ENCODE measurements at regions not wholly inside any gene's neighbourhood (a gene's known extent, or its start where the extent isn't known, plus 50 kb on each side); places are given as distances from the start of the nearest gene placed in this dataset.
"Not testable (repeated sequence)": the region's sequence is repeated elsewhere in the genome, so short reads cannot be mapped to it uniquely, and the experiment has no call there.

DNA sequence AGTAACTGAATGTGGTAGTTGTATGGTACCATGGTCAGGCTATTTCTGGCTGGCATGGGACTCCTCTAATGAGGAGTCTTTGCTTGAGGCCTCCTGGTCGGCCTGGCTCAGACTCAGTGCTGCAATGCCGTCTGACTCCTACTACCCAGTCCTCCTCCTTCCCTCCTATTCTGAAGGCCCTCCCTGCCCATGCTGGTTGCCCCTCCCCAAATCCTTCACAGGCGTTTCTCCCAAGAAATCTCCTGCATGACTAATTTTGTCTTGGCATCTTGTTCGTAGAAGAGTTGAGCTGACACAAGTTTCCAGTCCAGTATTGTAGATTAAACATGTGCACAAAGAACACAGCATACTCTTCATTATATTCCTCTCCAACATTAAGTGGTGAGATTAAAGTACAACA, 115.5 kb downstream of the NFKBIZ start:
- POLR2A ChIA-PET, result no interaction called here
- TF ChIP-seq, protein P1, sequence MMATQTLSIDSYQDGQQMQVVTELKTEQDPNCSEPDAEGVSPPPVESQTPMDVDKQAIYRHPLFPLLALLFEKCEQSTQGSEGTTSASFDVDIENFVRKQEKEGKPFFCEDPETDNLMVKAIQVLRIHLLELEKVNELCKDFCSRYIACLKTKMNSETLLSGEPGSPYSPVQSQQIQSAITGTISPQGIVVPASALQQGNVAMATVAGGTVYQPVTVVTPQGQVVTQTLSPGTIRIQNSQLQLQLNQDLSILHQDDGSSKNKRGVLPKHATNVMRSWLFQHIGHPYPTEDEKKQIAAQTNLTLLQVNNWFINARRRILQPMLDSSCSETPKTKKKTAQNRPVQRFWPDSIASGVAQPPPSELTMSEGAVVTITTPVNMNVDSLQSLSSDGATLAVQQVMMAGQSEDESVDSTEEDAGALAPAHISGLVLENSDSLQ (IDR thresholded peaks at IDR 0.05), result no peak
- TF ChIP-seq LEF1 (IDR thresholded peaks at IDR 0.05; ENCODE audit: borderline replicate concordance), result no peak
- DNase-seq (ENCODE audit: extremely low spot score), result no peak
- CTCF ChIA-PET, result no interaction called here

DNA sequence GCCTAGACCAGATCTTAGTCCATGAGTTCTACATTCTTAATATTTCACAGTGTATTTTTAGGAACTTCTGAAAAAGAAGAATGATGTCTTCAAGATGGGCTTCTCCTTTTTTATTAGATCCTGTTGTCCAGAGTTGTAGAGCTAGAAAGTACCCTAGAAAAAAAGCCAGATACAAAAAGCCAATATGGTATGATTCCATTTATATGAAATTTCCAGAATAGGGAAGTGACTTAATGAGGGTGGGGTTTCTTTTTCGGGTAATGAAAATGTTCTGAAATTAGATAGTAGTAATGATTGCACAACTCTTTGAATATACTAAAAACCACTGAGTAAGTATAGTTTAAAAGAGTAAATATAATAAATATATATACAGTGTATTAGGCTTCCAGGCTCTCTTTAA, 116.9 kb downstream of the NFKBIZ start:
- POLR2A ChIA-PET, result no interaction called here
- TF ChIP-seq FOXK2 (IDR thresholded peaks at IDR 0.05) (no peak), BHLHE40 (IDR thresholded peaks at IDR 0.05; ENCODE audit: borderline replicate concordance) (no peak), L3MBTL2 (conservative IDR thresholded peaks at IDR 0.05) (no peak), HDGF (IDR thresholded peaks at IDR 0.05; ENCODE audit: borderline replicate concordance) (no peak), CTBP1 (IDR thresholded peaks at IDR 0.05; ENCODE audit: borderline replicate concordance) (no peak), ARNT (IDR thresholded peaks at IDR 0.05) (no peak), FOXA1 (IDR thresholded peaks at IDR 0.05) (no peak), TARDBP (IDR thresholded peaks at IDR 0.05) (no peak), ZNF384 (IDR thresholded peaks at IDR 0.05) (no peak), SP1 (IDR thresholded peaks at IDR 0.05) (no peak), NFRKB (IDR thresholded peaks at IDR 0.05) (no peak), ELF4 (IDR thresholded peaks at IDR 0.05) (no peak), SUZ12 (IDR thresholded peaks at IDR 0.05) (no peak)
- TF ChIP-seq, protein P1 (IDR thresholded peaks at IDR 0.05), result no peak
- no peak for DNase-seq (ENCODE audit: extremely low spot score)
- CTCF ChIA-PET, result no interaction called here

- ChIA-PET CTCF (interaction anchor here (0.7 to 1.5 kb wide), 2 partner anchors 10 to 25 kb away, joined by 3 to 4 read pairs; no protein-coding TSS in a partner anchor), POLR2A (interaction anchor here (0.8 to 1.6 kb wide), 3 partner anchors 33 to 246 kb away, joined by 3 to 5 read pairs (median 3); partner anchors contain the start of genes CEP97 and NFKBIZ)
- no peak for DNase-seq (ENCODE audit: extremely low spot score)
- TF ChIP-seq LEF1 (IDR thresholded peaks at IDR 0.05; ENCODE audit: borderline replicate concordance), result no peak
- TF ChIP-seq FOXM1 (IDR thresholded peaks at IDR 0.05; ENCODE audit: borderline replicate concordance), result no peak
- TF ChIP-seq FOXK2 (IDR thresholded peaks at IDR 0.05), result no peak
- no peak for TF ChIP-seq HDGF (IDR thresholded peaks at IDR 0.05; ENCODE audit: borderline replicate concordance)
- no peak for TF ChIP-seq ARNT (IDR thresholded peaks at IDR 0.05)
- TF ChIP-seq BHLHE40 (IDR thresholded peaks at IDR 0.05; ENCODE audit: borderline replicate concordance), result no peak
- no peak for TF ChIP-seq FOXA1 (IDR thresholded peaks at IDR 0.05)
- no peak for TF ChIP-seq ZNF384 (IDR thresholded peaks at IDR 0.05)
Observed at GRCh38 chr3:101970212-101970611, 120.9 kb downstream of the NFKBIZ start.

DNA sequence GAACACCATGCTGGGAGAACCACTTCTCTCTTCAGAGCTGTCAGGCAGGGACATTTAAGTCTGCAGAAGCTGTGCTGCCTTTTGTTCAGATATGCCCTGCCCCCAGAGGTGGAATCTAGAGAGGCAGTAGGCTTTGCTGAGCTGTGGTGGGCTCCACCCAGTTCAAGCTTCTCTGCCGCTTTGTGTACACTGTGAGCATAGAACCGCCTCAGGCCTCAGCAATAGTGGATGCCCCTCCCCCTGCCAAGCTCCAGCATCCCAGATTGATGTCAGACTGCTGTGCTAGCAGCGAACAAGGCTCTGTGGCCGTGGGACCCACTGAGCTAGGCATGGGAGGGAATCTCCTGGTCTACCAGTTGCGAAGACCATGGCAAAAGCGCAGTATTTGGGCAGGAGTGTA, 121.6 kb downstream of the NFKBIZ start:
- ChIA-PET POLR2A (interaction anchor here (0.8 to 1.6 kb wide), 3 partner anchors 34 to 247 kb away, joined by 3 to 5 read pairs (median 3); partner anchors contain the start of genes CEP97 and NFKBIZ), CTCF (interaction anchor here (0.7 to 1.5 kb wide), 2 partner anchors 10 to 25 kb away, joined by 3 to 4 read pairs; no protein-coding TSS in a partner anchor)
- no peak for DNase-seq (ENCODE audit: extremely low spot score)
- TF ChIP-seq HDGF (IDR thresholded peaks at IDR 0.05; ENCODE audit: borderline replicate concordance) (no peak), FOXA1 (IDR thresholded peaks at IDR 0.05) (no peak), ZNF384 (IDR thresholded peaks at IDR 0.05) (no peak), TARDBP (IDR thresholded peaks at IDR 0.05) (no peak), LEF1 (IDR thresholded peaks at IDR 0.05; ENCODE audit: borderline replicate concordance) (no peak), ARNT (IDR thresholded peaks at IDR 0.05) (no peak), NFRKB (IDR thresholded peaks at IDR 0.05) (no peak)

DNA sequence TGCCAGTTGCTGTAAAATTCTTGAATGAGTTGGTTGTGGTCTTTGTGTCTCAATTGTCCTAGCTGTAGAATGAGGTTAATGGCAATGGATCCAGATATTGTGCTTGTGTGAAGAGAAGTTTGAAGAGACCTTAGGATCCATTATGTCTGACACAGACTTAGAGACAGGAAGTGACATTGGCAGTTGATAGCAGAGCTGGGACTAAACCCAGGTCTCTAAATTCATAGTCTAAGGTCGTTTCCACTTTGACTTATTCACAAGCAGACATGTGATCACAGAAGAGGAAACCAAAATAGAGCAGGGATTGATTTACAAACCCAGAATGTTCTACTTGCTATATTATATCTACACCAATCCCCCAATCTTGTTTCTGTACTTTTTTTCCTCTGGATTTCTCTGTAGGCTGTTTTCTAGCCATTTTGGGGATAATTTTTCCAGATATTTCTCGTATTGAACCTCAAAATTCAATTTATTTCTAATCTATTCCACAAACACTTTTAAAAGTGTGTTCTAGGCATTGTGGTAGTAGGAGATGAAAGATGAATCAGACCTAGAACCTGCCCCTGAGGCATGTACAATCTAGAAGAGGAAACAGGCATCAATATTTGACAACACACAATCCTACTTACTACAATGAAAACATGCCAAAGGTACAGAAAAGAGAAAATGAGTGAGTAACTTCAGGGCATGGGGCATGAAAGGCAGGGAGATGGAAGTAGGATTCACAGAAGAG, 123.3 kb downstream of the NFKBIZ start:
- ChIA-PET POLR2A (no interaction called here), CTCF (no interaction called here)
- no peak for DNase-seq (ENCODE audit: extremely low spot score)
- TF ChIP-seq TARDBP (IDR thresholded peaks at IDR 0.05), result no peak
- no peak for TF ChIP-seq FOXK2 (IDR thresholded peaks at IDR 0.05)
- no peak for TF ChIP-seq HDGF (IDR thresholded peaks at IDR 0.05; ENCODE audit: borderline replicate concordance)

- ChIA-PET POLR2A (no interaction called here), CTCF (interaction anchor here (0.6 kb wide), 1 partner anchor 20 kb away, joined by 3 read pairs; no protein-coding TSS in a partner anchor)
- no peak for DNase-seq (ENCODE audit: extremely low spot score)
- TF ChIP-seq, protein P1 (IDR thresholded peaks at IDR 0.05), result no peak
- TF ChIP-seq ELF4 (IDR thresholded peaks at IDR 0.05) (no peak), HDGF (IDR thresholded peaks at IDR 0.05; ENCODE audit: borderline replicate concordance) (no peak), LEF1 (IDR thresholded peaks at IDR 0.05; ENCODE audit: borderline replicate concordance) (no peak), SUZ12 (IDR thresholded peaks at IDR 0.05) (no peak), ZNF384 (IDR thresholded peaks at IDR 0.05) (no peak), BHLHE40 (IDR thresholded peaks at IDR 0.05; ENCODE audit: borderline replicate concordance) (no peak), L3MBTL2 (conservative IDR thresholded peaks at IDR 0.05) (no peak), FOXA1 (IDR thresholded peaks at IDR 0.05) (no peak), SP1 (IDR thresholded peaks at IDR 0.05) (no peak), FOXK2 (IDR thresholded peaks at IDR 0.05) (no peak), TARDBP (IDR thresholded peaks at IDR 0.05) (no peak), CTBP1 (IDR thresholded peaks at IDR 0.05; ENCODE audit: borderline replicate concordance) (no peak), FOXM1 (IDR thresholded peaks at IDR 0.05; ENCODE audit: borderline replicate concordance) (no peak), NFRKB (IDR thresholded peaks at IDR 0.05) (no peak)
Observed at GRCh38 chr3:101973163-101973505, 123.8 kb downstream of the NFKBIZ start.

DNA sequence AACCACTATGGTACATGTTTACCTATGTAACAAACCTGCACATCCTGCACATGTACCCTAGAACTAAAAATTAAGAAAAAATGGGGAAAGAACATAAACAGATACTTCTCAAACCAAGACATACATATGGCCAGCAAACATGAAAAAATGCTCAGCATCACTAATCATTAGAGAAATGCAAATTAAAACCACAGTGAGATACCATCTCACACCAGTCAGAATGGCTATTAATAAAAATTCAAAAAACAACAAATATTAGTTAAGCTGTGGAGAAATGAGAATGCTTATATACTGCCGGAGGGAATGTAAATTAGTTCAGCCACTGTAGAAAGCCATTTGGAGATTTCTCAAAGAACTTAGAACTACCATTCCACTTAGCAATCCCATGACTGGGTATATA, 126.1 kb downstream of the NFKBIZ start:
- DNase-seq (ENCODE audit: extremely low spot score); POLR2A ChIA-PET; CTCF ChIA-PET: not testable (repeated sequence)

All from HEK293T (cell line).